Stimulated activated CD4-positive, alpha-beta T cell treated with anti-CD3 and anti-CD28 coated beads, Interleukin-4, amount 100 ng/mL, for 48 hours (primary cell): ENCODE measurements at regions not wholly inside any gene's neighbourhood (a gene's known extent, or its start where the extent isn't known, plus 50 kb on each side); places are given as distances from the start of the nearest gene placed in this dataset.
"Not testable (repeated sequence)": the region's sequence is repeated elsewhere in the genome, so short reads cannot be mapped to it uniquely, and the experiment has no call there.

Experiments used
- DNase-seq, 2 donors: peaks; one replicate each; pipeline ENCODE4 v3.0.0-alpha.2; 2020; ENCODE audit warnings: low read depth in 2 of 2

DNA sequence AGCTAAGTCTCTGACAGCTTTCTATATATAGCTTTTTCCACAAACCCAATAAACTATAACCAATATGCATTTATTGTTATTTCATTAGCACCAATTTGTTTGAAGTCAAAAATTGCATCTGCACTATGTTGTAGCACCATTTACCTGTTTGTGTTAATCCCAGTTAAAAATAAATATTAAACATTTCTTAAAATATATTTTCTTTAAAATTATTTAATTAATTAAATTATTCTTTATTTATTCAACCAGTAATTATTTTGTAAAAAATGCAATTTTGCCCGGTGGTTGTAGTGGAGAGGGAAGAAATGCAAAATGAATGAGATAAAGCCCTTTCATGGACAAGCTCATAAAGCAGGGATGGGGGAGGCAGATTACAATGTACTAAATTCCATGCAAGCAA is 1257.9 kb downstream of the PCDH17 start:
- DNase-seq, result no peak

DNA sequence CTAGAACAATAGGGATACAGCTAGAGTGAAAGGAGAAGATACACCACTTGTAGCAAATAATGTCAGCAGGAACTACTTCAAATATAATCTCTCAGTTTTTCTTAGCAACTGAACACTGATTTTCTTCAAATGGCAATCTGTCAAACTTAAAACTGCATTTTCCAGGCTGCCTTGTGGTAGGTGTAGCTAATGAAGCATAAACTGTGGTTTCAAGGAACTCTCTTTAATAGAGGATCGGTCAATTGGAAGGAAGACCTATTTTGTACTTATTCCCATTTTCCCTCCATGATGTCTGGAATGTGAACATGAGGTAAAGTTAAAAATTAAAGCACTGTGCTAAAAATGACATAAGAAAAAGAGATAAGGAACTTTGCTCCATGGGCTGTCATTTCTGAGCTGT is 1261.9 kb downstream of the PCDH17 start:
- DNase-seq, result no peak

DNA sequence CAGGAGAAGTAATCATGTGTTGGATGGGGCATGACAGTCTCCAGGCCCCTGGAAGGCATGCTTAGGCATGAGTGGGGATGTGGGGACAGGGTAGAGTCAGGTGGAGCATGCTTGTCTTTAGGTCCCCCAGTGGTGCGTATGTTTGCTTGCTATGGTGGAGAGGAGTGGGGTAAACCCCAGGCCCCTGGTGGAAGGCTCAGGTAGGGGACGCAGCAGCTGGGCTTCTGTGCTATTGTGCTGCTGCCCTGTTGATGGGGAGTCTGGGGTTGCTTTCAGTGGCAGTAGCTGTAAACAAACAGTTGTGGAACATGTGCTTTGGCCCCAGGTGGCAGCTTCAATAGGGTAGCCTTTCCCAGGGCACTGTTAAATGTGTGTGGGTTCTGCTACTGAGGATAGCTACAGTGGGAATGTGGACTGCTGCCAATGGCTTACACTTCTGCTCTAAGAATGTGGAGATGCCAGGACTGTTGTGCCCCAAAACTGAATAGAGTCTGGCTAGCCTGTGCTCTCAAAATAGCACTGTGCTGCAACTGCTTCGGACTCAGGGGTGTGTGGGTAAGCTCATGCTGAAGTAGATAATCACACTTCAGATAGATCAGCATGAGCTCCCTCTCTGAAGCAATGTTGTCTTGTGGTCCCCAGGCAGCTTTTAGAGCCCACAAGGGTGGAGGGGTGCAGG is 1257.3 kb downstream of the DIAPH3 start:
- DNase-seq, result no peak

- no peak for DNase-seq
Observed at GRCh38 chr13:58907347-58907746, 1256.4 kb downstream of the DIAPH3 start.

GRCh38 chr13:58908019-58908679 is 1255.6 kb downstream of the DIAPH3 start:
- no peak for DNase-seq

GRCh38 chr13:58919551-58919950 is 1244.2 kb downstream of the DIAPH3 start:
- no peak for DNase-seq

DNA sequence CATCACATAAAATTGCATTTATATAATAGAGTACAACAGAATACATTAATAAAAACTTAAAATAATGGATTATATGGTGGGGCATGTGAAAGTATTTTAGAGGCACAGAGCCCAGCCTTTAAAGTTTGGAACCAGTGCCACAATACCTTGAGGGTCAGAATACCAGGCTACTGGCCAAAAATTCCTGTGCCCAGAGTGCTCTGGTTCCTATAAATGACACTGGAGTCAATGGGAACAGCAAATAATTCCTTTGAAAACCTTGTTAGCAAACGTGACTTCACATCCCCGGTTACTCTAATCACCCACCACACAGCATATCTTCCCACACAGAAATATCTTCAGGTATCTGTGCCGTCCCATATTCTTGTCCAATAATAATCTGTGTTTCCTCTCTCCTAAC is 1242.6 kb downstream of the DIAPH3 start:
- DNase-seq, result no peak

DNA sequence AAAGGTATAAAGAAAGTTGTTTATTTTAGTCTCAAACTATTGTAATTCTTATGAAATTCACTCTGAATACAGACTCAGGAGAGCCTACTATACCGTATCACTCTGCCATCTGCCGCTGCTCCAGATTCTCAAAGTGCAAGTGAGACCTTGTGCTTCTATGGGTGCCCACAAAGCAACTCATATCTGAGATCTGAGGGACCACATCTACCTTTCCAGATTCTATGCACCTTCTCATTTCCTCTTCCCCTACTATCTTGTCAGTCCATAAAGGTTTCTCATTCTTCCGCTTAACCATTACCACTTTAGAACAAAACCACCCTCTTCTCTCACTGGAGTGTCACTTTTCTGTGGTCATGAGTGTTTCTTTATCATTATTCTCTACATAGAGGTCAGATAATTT is 1236.9 kb downstream of the DIAPH3 start:
- DNase-seq, result no peak

DNA sequence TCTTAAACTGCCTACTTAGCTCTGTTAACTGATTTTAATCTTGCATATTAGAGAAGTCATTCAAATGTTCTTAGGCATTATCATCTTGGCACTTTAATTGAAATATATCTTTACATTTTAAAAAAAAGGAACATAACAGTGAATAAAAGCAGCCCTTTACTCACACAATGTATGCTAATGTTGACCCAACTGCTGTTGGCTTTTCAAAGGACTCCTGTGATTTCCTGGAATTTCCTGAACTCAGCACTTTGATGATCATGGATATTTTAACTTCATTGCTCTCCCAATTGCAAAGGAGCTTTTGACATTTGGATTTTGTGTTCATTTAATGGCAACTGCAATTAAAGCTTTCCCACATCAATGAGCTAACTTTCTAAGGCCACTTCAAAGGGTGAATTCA is 1230.3 kb downstream of the DIAPH3 start:
- no peak for DNase-seq

DNA sequence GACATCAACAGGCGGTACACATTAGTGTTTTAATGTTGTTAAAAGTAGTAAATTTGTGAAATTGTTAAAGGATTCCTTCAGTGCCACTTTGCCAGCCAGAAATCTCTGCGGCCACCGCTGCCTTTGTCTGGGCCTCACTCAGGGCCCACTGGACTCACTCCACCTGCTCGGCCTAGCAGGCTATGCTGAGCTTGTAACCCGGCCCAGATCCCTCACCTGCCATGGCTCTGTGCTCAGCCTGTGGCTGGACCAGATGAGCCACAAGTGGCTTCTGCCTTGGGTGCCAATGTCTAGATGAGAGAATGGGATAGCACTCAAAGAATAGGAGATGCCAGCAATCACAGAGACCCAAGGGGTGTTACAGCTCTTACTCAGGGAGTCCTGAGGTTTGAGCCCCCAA is 1228.0 kb downstream of the DIAPH3 start:
- DNase-seq, result no peak

- DNase-seq, result no peak
Observed at GRCh38 chr13:58946274-58946673, 1217.5 kb downstream of the DIAPH3 start.

- DNase-seq, result no peak
Observed at GRCh38 chr13:58949646-58950045, 1214.1 kb downstream of the DIAPH3 start.

DNA sequence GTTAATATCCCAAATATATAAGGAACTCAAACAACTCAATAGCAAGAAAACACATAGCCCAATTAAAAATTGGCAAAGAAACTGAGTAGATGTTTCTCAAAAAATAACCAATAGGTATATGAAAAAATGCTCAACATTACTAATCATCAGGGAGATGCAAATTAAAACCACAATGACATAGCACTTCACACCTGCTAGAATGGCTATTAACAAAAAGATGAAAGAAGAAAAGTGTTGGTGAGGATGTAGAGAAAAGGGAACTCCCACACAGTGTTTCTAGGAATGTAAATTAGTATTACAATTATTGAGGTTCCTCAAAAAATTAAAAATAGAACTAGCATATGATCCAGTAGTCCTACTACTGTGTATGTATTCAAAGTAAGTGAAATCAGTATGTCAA is 1212.8 kb downstream of the DIAPH3 start:
- DNase-seq, result no peak

DNA sequence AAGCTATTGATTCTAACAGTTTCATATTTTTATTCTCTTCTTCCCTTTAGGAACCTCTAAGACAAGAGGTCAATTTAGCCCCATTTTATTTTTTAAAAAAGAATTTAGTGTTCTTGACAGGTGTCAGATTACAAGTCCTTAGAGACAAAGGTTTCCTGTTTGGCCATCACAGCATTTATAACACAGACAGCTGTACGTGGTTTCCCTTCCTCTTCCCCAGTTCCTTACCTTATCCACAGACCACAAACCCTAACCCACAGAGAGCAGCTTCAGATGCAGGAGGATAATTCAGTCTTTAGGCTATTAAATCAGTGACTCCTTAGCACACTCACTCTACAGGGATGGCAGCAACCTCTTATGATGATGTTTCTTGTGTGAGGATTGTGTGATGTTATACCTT is 1210.1 kb downstream of the DIAPH3 start:
- DNase-seq, result no peak

- DNase-seq, result no peak
Observed at GRCh38 chr13:58955546-58956385, 1208.0 kb downstream of the DIAPH3 start.

DNA sequence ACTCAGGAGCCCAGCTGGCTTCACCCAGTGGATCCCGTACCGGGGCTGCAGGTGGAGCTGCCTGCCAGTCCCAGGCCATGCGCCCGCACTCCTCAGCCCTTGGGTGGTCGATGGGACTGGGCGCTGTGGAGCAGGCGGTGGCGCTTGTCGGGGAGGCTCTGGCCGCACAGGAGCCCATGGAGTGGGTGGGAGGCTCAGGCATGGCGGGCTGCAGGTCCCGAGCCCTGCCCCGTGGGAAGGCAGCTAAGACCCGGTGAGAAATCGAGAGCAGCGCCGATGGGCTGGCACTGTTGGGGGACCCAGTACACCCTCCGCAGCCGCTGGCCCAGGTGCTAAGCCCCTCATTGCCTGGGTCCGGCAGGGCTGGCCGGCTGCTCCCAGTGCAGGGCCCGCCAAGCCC is 1205.6 kb downstream of the DIAPH3 start:
- not testable (repeated sequence) for DNase-seq

GRCh38 chr13:58960888-58961287 is 1202.8 kb downstream of the DIAPH3 start:
- no peak for DNase-seq

- no peak for DNase-seq
Observed at GRCh38 chr13:58963321-58963720, 1200.4 kb downstream of the DIAPH3 start.

DNA sequence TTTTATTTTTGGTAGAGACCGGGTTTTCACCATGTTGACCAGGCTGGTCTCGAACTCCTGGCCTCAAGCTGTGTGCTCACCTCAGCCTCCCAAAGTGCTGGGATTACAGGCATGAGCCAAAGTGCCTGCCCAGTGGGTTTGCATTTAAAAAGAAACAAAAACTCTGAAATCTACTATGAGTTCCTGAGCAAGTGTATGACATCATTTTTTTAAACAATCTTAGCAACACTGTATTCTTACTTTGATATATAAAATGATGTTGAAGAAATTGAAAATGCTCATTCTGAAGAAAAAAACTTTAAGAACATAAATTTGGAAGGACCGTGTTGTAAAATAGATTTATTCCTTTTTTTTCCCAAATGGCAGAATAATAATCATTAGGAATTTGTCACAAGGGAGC is 1199.7 kb downstream of the DIAPH3 start:
- no peak for DNase-seq

GRCh38 chr13:58977085-58977484 is 1186.6 kb downstream of the DIAPH3 start:
- no peak for DNase-seq

- no peak for DNase-seq
Observed at GRCh38 chr13:58978331-58978730, 1185.4 kb downstream of the DIAPH3 start.

GRCh38 chr13:58979851-58980250 is 1183.9 kb downstream of the DIAPH3 start:
- no peak for DNase-seq

- no peak for DNase-seq
Observed at GRCh38 chr13:58985845-58986244, 1177.9 kb downstream of the DIAPH3 start.
